PC-9 (cell line): ENCODE measurements at regions not wholly inside any gene's neighbourhood (a gene's known extent, or its start where the extent isn't known, plus 50 kb on each side); places are given as distances from the start of the nearest gene placed in this dataset.

Experiments used
- CTCF ChIP-seq: fragments of 200-600 bp; sonication (generic); conservative IDR thresholded peaks from 2 replicates; pipeline ENCODE4 v1.6.1; 2017; ENCODE audit warnings: mixed run types, antibody characterized with exemption, mild to moderate bottlenecking, moderate library complexity
- EZH2 ChIP-seq: fragments of 200-600 bp; sonication (generic); IDR thresholded peaks from 2 replicates; pipeline ENCODE4 v1.8.0; 2017; ENCODE audit warnings: antibody characterized with exemption, low read depth

- TF ChIP-seq CTCF (no peak), EZH2 (no peak)
Observed at GRCh38 chr2:160650196-160651118, 156.8 kb upstream of the RBMS1 start.
